ENCODE measurements at regions not wholly inside any gene's neighbourhood (a gene's known extent, or its start where the extent isn't known, plus 50 kb on each side); places are given as distances from the start of the nearest gene placed in this dataset.

DNA sequence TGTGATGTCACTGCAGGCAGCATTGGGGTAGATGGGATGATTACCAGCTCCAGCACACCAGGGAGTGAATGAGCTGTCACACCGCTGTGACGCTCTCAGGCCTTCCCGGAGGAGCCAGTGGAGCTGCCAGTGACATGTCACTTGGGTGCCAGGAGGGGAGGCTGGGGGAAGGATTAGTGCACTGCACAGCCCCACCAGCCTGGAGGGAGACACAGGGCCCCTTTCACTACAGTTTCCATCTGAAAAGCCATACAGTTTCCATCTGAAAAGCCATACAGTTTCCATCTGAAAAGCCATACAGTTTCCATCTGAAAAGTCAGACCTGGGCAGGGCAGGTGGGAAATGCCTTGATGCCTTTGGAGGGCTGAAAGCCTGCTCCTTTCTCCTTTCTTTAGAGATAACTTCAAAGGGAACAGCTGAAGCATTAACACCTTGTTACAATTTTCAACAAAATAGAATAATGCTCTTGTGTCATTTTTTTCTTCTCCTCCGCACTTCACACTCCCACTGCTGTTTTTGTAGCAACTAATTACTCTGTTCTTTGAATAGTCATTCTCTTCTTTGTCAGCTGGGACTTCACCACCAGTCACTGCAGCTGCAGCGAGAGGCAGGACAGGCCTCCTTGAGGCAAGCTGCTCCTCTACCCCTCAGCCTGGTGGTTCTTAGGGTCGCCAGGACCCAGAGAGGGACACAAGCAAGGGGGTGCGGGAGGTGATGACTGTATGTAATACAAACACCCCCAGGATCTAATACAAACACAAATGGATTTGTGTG is 256.9 kb upstream of the RGS6 start:
- H3K36me3 ChIP-seq (ENCODE audit: control insufficient read depth in 4 of 4, insufficient read depth in 3 of 4, low read depth in 1 of 4, low read length in 3 of 4): peaks cover 0 to 25% (median 15%) of the 10 kb centered on the region in 4 donors

DNA sequence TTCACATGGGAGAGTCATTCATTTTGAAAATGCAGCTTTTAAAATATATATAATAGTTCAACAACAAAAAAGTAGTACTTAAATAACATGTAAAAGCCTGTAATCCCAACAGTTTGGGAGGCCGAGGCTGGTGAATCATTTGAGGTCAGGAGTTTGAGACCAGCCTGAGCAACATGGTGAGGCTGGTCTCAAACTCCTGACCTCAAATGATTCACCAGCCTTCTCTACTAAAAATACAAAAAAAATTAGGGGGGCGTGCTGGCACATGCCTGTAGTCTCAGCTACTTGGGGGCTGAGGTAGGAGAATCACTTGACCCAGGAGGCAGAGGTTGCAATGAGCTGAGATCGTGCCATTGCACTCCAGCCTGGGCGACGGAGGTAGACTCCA is 256.3 kb upstream of the RGS6 start:
- Histone ChIP-seq H3K4me1 (ENCODE audit: control insufficient read depth in 4 of 4, insufficient read depth in 4 of 4, low read length in 3 of 4) (no peaks in the 10 kb centered on the region), H3K27me3 (ENCODE audit: control insufficient read depth in 4 of 4, insufficient read depth in 4 of 4, low read length in 3 of 4) (no peaks in the 10 kb centered on the region), H3K9me3 (ENCODE audit: control insufficient read depth in 4 of 4, low read length in 3 of 4) (no peaks in the 10 kb centered on the region), H3K27ac (ENCODE audit: low read depth in 1 of 2, low read length in 2 of 2) (no peak overlapping the region), H3K4me3 (ENCODE audit: low read depth in 1 of 3, low read length in 3 of 3) (no peak overlapping the region), H3K9ac (ENCODE audit: low read depth in 1 of 2, low read length in 2 of 2) (no peak overlapping the region), H3K36me3 (ENCODE audit: control insufficient read depth in 4 of 4, insufficient read depth in 3 of 4, low read depth in 1 of 4, low read length in 3 of 4) (peaks cover 0 to 25% (median 15%) of the 10 kb centered on the region in 4 donors)
- no peak for TF ChIP-seq GABPA (IDR thresholded peaks at IDR 0.05 in 1 of 2, conservative IDR thresholded peaks at IDR 0.05 in 1 of 2)
- no peak for TF ChIP-seq HNF4A (conservative IDR thresholded peaks at IDR 0.05)
- TF ChIP-seq, protein P1, sequence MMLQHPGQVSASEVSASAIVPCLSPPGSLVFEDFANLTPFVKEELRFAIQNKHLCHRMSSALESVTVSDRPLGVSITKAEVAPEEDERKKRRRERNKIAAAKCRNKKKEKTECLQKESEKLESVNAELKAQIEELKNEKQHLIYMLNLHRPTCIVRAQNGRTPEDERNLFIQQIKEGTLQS (IDR thresholded peaks at IDR 0.05): no peak
- TF ChIP-seq TAF1 (conservative IDR thresholded peaks at IDR 0.05): no peak
- TF ChIP-seq YY1 (IDR thresholded peaks at IDR 0.05): no peak
- no peak for TF ChIP-seq NR2F2 (IDR thresholded peaks at IDR 0.05)
- TF ChIP-seq, protein P2, sequence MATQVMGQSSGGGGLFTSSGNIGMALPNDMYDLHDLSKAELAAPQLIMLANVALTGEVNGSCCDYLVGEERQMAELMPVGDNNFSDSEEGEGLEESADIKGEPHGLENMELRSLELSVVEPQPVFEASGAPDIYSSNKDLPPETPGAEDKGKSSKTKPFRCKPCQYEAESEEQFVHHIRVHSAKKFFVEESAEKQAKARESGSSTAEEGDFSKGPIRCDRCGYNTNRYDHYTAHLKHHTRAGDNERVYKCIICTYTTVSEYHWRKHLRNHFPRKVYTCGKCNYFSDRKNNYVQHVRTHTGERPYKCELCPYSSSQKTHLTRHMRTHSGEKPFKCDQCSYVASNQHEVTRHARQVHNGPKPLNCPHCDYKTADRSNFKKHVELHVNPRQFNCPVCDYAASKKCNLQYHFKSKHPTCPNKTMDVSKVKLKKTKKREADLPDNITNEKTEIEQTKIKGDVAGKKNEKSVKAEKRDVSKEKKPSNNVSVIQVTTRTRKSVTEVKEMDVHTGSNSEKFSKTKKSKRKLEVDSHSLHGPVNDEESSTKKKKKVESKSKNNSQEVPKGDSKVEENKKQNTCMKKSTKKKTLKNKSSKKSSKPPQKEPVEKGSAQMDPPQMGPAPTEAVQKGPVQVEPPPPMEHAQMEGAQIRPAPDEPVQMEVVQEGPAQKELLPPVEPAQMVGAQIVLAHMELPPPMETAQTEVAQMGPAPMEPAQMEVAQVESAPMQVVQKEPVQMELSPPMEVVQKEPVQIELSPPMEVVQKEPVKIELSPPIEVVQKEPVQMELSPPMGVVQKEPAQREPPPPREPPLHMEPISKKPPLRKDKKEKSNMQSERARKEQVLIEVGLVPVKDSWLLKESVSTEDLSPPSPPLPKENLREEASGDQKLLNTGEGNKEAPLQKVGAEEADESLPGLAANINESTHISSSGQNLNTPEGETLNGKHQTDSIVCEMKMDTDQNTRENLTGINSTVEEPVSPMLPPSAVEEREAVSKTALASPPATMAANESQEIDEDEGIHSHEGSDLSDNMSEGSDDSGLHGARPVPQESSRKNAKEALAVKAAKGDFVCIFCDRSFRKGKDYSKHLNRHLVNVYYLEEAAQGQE (IDR thresholded peaks at IDR 0.05): no peak
- TF ChIP-seq RAD21 (IDR thresholded peaks at IDR 0.05): no peak
- no peak for TF ChIP-seq RXRA (IDR thresholded peaks at IDR 0.05)
- no peak for TF ChIP-seq FOXA1 (IDR thresholded peaks at IDR 0.05)
- no peak for TF ChIP-seq JUND (IDR thresholded peaks at IDR 0.05)
- TF ChIP-seq, protein P3, sequence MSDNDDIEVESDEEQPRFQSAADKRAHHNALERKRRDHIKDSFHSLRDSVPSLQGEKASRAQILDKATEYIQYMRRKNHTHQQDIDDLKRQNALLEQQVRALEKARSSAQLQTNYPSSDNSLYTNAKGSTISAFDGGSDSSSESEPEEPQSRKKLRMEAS (IDR thresholded peaks at IDR 0.05): no peak
- TF ChIP-seq, protein P4, sequence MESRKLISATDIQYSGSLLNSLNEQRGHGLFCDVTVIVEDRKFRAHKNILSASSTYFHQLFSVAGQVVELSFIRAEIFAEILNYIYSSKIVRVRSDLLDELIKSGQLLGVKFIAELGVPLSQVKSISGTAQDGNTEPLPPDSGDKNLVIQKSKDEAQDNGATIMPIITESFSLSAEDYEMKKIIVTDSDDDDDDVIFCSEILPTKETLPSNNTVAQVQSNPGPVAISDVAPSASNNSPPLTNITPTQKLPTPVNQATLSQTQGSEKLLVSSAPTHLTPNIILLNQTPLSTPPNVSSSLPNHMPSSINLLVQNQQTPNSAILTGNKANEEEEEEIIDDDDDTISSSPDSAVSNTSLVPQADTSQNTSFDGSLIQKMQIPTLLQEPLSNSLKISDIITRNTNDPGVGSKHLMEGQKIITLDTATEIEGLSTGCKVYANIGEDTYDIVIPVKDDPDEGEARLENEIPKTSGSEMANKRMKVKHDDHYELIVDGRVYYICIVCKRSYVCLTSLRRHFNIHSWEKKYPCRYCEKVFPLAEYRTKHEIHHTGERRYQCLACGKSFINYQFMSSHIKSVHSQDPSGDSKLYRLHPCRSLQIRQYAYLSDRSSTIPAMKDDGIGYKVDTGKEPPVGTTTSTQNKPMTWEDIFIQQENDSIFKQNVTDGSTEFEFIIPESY (IDR thresholded peaks at IDR 0.05): no peak
- TF ChIP-seq EGR1 (IDR thresholded peaks at IDR 0.05; ENCODE audit: low read depth in 2 of 2): no peak
- DNase-seq (ENCODE audit: low spot score): no peak
- WGBS: over 99% methylated on average over 5 of the region's 5 CpGs

More for the DNA sequence above, 256.9 kb upstream of the RGS6 start:
- no peak overlapping the region for H3K4me3 ChIP-seq (ENCODE audit: low read depth in 1 of 3, low read length in 3 of 3)
- no peaks in the 10 kb centered on the region for H3K27me3 ChIP-seq (ENCODE audit: control insufficient read depth in 4 of 4, insufficient read depth in 4 of 4, low read length in 3 of 4)
- no peaks in the 10 kb centered on the region for H3K4me1 ChIP-seq (ENCODE audit: control insufficient read depth in 4 of 4, insufficient read depth in 4 of 4, low read length in 3 of 4)
- WGBS: 93% methylated on average over 7 of the region's 7 CpGs
- no peak overlapping the region for H3K27ac ChIP-seq (ENCODE audit: low read depth in 1 of 2, low read length in 2 of 2)
- H3K9ac ChIP-seq (ENCODE audit: low read depth in 1 of 2, low read length in 2 of 2): no peak overlapping the region
- TF ChIP-seq, protein P5, sequence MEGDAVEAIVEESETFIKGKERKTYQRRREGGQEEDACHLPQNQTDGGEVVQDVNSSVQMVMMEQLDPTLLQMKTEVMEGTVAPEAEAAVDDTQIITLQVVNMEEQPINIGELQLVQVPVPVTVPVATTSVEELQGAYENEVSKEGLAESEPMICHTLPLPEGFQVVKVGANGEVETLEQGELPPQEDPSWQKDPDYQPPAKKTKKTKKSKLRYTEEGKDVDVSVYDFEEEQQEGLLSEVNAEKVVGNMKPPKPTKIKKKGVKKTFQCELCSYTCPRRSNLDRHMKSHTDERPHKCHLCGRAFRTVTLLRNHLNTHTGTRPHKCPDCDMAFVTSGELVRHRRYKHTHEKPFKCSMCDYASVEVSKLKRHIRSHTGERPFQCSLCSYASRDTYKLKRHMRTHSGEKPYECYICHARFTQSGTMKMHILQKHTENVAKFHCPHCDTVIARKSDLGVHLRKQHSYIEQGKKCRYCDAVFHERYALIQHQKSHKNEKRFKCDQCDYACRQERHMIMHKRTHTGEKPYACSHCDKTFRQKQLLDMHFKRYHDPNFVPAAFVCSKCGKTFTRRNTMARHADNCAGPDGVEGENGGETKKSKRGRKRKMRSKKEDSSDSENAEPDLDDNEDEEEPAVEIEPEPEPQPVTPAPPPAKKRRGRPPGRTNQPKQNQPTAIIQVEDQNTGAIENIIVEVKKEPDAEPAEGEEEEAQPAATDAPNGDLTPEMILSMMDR (IDR thresholded peaks at IDR 0.05; ENCODE audit: low read depth, low read length, missing input control): no peak
- TF ChIP-seq FOXA2 (IDR thresholded peaks at IDR 0.05): no peak
- TF ChIP-seq, protein P1 (IDR thresholded peaks at IDR 0.05): no peak
- no peak for TF ChIP-seq RAD21 (IDR thresholded peaks at IDR 0.05)
- no peak for TF ChIP-seq GABPA (IDR thresholded peaks at IDR 0.05 in 1 of 2, conservative IDR thresholded peaks at IDR 0.05 in 1 of 2)
- no peak for TF ChIP-seq HNF4A (conservative IDR thresholded peaks at IDR 0.05)
- H3K9me3 ChIP-seq (ENCODE audit: control insufficient read depth in 4 of 4, low read length in 3 of 4): no peaks in the 10 kb centered on the region
- no peak for DNase-seq (ENCODE audit: low spot score)
